ENCODE measurements at regions not wholly inside any gene's neighbourhood (a gene's known extent, or its start where the extent isn't known, plus 50 kb on each side); places are given as distances from the start of the nearest gene placed in this dataset.

GRCh38 chr5:57103317-57103907, 70.4 kb upstream of the GPBP1 start:
- Histone ChIP-seq H3K4me3 (no peak overlapping the region), H3K9me3 (peaks cover 0 to 4% (median 0%) of the 10 kb centered on the region in 12 donors)

GRCh38 chr5:57106661-57107060, 67.2 kb upstream of the GPBP1 start:
- no peak for TF ChIP-seq POLR2A (IDR thresholded peaks at IDR 0.05)
- TF ChIP-seq, protein P1, sequence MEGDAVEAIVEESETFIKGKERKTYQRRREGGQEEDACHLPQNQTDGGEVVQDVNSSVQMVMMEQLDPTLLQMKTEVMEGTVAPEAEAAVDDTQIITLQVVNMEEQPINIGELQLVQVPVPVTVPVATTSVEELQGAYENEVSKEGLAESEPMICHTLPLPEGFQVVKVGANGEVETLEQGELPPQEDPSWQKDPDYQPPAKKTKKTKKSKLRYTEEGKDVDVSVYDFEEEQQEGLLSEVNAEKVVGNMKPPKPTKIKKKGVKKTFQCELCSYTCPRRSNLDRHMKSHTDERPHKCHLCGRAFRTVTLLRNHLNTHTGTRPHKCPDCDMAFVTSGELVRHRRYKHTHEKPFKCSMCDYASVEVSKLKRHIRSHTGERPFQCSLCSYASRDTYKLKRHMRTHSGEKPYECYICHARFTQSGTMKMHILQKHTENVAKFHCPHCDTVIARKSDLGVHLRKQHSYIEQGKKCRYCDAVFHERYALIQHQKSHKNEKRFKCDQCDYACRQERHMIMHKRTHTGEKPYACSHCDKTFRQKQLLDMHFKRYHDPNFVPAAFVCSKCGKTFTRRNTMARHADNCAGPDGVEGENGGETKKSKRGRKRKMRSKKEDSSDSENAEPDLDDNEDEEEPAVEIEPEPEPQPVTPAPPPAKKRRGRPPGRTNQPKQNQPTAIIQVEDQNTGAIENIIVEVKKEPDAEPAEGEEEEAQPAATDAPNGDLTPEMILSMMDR (IDR thresholded peaks at IDR 0.05): no peak
- intact Hi-C loops (cut with DNase I): no loop called here
- Histone ChIP-seq H3K27me3 (no peaks in the 10 kb centered on the region), H3K27ac (no peak overlapping the region), H3K36me3 (no peaks in the 10 kb centered on the region), H3K4me3 (no peak overlapping the region), H3K9me3 (no peaks in the 10 kb centered on the region), H3K4me1 (no peaks in the 10 kb centered on the region)
- DNase-seq (no peak), ATAC-seq (no peak)
- 89 to 100% (median 94%) methylated on average over 2 of the region's 2 CpGs for WGBS, 4 donors

More at GRCh38 chr5:57103317-57103907, 70.4 kb upstream of the GPBP1 start:
- Histone ChIP-seq H3K27me3 (no peaks in the 10 kb centered on the region), H3K4me1 (no peaks in the 10 kb centered on the region), H3K36me3 (no peaks in the 10 kb centered on the region), H3K27ac (no peak overlapping the region)
- intact Hi-C loops (cut with DNase I): no loop called here
- ATAC-seq (no peak), DNase-seq (no peak)
- 81 to 89% (median 84%) methylated on average over 5 of the region's 5 CpGs for WGBS, 4 donors
- TF ChIP-seq, protein P1 (IDR thresholded peaks at IDR 0.05): no peak
- no peak for TF ChIP-seq POLR2A (IDR thresholded peaks at IDR 0.05)

DNA sequence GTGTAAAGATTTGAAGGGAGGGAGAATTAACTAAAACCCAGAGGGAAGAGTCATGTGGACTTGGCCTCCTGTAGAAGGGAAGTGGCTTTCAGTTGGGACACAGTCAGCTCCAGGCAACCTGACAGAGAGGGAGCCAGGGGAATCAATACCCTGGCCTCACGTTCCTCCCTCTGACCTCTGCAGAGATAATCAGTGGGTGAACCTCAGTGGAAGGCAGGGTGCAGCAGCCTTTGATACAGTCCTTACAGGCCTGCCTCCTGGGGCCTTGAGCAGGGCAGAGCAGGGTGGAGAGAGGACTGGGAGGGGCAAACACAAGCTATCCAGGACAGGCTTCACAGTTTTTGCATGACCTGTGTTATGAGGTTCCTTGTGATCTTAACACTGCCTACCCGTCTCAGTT, 61.9 kb upstream of the GPBP1 start:
- intact Hi-C loops (cut with DNase I): no loop called here
- TF ChIP-seq POLR2A (IDR thresholded peaks at IDR 0.05): no peak
- TF ChIP-seq, protein P1 (IDR thresholded peaks at IDR 0.05): no peak
- Histone ChIP-seq H3K9me3 (no peaks in the 10 kb centered on the region), H3K4me3 (no peak overlapping the region), H3K27ac (no peak overlapping the region), H3K27me3 (no peaks in the 10 kb centered on the region), H3K4me1 (no peaks in the 10 kb centered on the region), H3K36me3 (no peaks in the 10 kb centered on the region)
- ATAC-seq: no peak
- 44 to 54% (median 46%) methylated on average over 2 of the region's 2 CpGs for WGBS, 4 donors
- DNase-seq: no peak

DNA sequence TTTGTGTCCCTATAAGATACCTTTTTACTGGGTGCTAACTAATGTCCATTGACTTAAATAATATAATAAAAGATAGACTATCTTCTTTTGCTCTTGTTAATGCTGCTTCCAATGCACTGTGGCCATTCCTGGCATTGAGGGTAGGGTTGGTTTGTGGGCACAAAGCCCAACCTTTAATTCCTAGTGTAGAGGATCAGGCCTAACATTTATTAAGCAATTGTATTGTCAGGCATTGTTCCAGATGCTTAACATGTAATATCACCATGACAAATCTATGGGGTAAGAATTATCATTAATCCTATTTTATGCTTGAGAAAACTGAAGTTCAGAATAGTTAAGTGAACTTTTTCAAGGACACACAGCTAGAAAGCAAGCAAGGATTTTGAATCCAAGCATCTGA, 60.4 kb upstream of the GPBP1 start:
- Histone ChIP-seq H3K4me3 (no peak overlapping the region), H3K27me3 (no peaks in the 10 kb centered on the region), H3K36me3 (no peaks in the 10 kb centered on the region), H3K4me1 (no peaks in the 10 kb centered on the region), H3K27ac (no peak overlapping the region), H3K9me3 (no peaks in the 10 kb centered on the region)
- intact Hi-C loops (cut with DNase I): no loop called here
- DNase-seq (no peak), ATAC-seq (no peak)
- no peak for TF ChIP-seq POLR2A (IDR thresholded peaks at IDR 0.05)
- TF ChIP-seq, protein P1 (IDR thresholded peaks at IDR 0.05): no peak

All from heart left ventricle (tissue), 16 donors.